AG09309 (cell line): ENCODE measurements at regions not wholly inside any gene's neighbourhood (a gene's known extent, or its start where the extent isn't known, plus 50 kb on each side); places are given as distances from the start of the nearest gene placed in this dataset.

ENCODE experiments used
- DNase-seq: peaks from one replicate; pipeline ENCODE4 v3.0.0-alpha.2; 2010; ENCODE audit warnings: low read depth
- H3K4me3 ChIP-seq: 2 replicates; pipeline ENCODE4 v1.5.1; 2011; ENCODE audit warnings: mild to moderate bottlenecking, low read depth, low read length, moderate library complexity; ENCODE audit not compliant: control insufficient read depth
- TF ChIP-seq, protein P1 (sequence below): IDR thresholded peaks from 2 replicates; pipeline ENCODE4 v1.5.1; 2011; ENCODE audit warnings: mild to moderate bottlenecking, low read depth, low read length, inconsistent platforms; ENCODE audit not compliant: insufficient read depth, control insufficient read depth; ENCODE audit errors: missing control alignments

DNA sequence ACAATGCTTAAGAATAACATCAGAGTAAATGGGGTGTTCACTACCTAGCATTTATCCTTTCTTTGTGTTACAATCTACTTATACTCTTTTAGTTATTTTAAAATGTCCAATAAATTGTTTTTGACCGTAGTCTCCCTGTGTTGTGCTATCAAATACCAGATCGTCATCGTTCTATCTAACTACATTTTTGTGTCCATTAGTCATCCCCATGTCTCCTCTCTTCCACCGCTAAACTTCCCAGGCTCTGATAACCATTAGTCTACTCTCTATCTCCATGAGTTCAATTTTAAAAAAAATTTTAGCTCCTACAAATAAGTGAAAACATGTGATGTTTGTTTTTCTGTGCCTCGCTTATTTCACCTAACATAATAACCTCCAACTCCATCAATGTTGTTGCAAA lies 381.9 kb downstream of the PRDM5 start:
- no peak overlapping the region for H3K4me3 ChIP-seq
- DNase-seq: no peak
- TF ChIP-seq, protein P1, sequence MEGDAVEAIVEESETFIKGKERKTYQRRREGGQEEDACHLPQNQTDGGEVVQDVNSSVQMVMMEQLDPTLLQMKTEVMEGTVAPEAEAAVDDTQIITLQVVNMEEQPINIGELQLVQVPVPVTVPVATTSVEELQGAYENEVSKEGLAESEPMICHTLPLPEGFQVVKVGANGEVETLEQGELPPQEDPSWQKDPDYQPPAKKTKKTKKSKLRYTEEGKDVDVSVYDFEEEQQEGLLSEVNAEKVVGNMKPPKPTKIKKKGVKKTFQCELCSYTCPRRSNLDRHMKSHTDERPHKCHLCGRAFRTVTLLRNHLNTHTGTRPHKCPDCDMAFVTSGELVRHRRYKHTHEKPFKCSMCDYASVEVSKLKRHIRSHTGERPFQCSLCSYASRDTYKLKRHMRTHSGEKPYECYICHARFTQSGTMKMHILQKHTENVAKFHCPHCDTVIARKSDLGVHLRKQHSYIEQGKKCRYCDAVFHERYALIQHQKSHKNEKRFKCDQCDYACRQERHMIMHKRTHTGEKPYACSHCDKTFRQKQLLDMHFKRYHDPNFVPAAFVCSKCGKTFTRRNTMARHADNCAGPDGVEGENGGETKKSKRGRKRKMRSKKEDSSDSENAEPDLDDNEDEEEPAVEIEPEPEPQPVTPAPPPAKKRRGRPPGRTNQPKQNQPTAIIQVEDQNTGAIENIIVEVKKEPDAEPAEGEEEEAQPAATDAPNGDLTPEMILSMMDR: no peak

DNA sequence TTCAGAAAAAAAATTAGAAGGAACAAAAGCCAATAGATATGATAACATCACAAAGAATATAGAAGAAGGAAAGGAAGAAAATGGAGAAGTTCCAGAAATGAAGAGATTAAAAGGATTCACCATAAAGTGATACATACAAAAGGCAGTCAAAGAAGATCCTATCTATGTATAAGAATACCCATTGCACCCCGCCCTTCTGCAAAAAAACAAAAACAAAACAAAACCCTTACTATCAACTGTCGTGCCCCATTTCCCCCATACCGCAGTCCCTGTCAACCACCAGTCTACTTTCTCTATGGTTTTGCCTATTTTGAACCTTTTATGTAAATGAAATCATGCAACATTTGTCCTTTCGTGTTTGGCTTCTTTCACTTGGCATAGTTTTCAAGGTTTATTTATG lies 385.6 kb downstream of the PRDM5 start:
- TF ChIP-seq, protein P1: no peak
- H3K4me3 ChIP-seq: no peak overlapping the region
- no peak for DNase-seq

DNA sequence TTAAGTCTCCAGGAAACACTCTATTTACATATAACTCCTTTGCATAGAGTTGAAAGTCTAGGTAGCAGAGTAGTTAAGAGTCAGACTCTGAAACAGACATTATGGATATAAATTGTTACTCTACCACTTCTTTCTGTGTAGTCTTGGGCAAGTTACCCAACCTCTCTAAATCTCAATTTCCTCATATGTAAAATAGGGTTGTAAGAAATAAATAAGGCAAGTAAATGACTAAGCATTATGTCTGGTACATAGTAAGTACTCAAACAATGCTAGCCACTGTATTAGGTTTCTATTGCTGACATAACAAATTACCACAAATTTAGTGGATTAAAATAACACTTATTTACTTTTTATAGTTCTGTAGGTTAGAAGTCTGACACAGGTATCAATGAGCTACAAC lies 394.1 kb downstream of the PRDM5 start:
- no peak for DNase-seq
- no peak overlapping the region for H3K4me3 ChIP-seq
- TF ChIP-seq, protein P1: no peak

DNA sequence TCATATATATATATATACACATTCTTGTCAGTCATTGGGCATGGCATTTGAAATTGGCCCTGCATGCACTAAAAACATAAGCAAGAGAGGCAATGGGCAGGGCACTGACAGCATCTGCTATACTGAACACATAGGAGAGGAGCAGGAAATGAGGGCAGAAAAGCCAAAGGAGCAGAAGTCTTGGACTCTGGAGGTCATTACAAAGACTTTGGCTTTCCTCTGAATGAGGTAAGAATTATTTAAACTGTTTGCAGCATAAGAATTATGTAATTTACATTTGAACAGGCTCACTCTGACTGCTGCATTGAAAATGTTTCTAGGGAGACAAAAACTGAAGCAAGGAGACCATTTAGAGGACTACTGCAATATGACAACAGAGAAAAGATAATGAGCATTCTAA lies 396.5 kb downstream of the PRDM5 start:
- no peak for DNase-seq
- H3K4me3 ChIP-seq: no peak overlapping the region
- TF ChIP-seq, protein P1: no peak

DNA sequence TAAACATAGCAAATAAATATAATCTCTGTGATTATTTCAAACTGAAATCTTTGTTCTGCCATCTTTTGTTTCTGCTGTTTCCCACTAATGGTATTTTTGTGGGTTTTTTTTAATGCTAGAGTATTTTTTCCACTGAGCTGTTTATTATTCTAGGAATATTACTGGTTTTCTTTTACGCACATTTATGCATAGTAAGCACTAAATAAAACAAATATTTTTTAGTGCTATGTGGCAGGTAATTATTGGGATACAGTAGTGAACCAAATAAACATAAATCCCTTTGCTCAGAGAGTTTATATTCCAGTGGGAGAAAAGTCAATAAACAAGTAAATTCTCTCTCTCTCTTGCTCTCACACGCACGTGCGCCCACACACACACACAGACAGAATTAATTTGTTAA lies 397.4 kb downstream of the PRDM5 start:
- DNase-seq: no peak
- TF ChIP-seq, protein P1: no peak
- H3K4me3 ChIP-seq: no peak overlapping the region

DNA sequence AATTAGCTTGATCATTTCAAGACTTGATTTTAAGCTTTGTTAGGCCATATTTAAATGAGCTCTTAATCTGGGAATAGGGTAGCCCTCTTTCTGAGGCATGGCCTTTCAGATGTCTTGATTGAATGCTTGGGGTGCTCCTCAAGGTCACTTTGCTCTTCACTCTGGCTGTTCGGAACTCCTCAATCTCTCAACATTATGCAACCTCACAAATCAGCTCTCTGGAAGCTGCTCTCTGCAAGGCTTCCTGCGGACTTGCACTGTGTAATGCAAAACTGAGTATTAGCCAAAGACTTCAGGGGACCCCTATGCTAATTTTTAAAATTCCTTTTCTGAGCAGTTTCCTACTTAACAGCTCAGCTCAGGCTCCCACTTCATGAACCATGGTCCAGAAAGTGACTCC lies 398.3 kb downstream of the PRDM5 start:
- no peak overlapping the region for H3K4me3 ChIP-seq
- DNase-seq: no peak
- TF ChIP-seq, protein P1: no peak

DNA sequence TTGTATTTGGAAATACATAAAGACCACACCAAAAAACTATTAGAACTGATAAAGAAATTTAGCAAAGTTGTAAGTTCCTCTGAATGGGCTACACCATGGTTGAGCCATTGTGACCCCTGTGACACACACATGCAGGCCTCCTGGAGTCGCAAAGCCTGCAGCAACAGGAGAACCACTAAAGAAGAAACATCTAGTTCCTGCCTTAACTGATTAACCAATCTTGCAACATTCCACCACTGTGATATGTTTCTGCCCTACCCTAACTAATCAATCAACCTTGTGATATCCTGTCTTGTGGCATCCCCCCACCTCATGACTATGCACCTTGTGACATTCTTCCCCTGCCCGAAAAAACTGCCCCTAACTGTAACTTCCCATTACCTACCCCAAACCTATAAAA lies 401.8 kb downstream of the PRDM5 start:
- no peak overlapping the region for H3K4me3 ChIP-seq
- TF ChIP-seq, protein P1: no peak
- DNase-seq: no peak
